ENCODE measurements at regions not wholly inside any gene's neighbourhood (a gene's known extent, or its start where the extent isn't known, plus 50 kb on each side); places are given as distances from the start of the nearest gene placed in this dataset.

DNA sequence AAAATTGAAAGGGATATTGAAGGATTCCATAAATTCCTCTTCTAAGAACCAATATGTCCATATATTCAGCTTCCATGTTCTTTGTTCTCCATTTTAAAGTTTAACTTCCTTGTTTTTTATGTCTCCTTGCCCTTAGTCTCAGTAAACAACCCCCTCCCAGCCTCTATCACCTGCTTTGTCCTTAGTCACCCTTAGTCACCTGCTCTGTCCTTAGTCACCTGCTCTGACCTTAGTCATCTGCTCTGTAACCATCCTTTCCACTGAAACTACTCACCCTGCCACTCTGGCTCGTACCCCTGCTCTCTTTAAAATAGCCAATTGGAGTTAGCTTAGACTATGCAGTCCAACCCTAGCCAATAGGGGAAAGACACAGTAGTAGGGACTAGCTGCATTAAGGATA, 136.2 kb upstream of the TMEM106B start:
- Histone ChIP-seq H3K27ac (no peak overlapping the region), H3K4me1 (ENCODE audit: control insufficient read depth in 1 of 2, insufficient read depth in 1 of 2, low read depth in 1 of 2, low read length in 1 of 2) (no peaks in the 10 kb centered on the region), H3K27me3 (no peaks in the 10 kb centered on the region), H3K36me3 (no peaks in the 10 kb centered on the region), H3K4me3 (ENCODE audit: low read depth in 1 of 2, low read length in 1 of 2) (no peak overlapping the region), H3K9me3 (no peaks in the 10 kb centered on the region)
- TF ChIP-seq, protein P1, sequence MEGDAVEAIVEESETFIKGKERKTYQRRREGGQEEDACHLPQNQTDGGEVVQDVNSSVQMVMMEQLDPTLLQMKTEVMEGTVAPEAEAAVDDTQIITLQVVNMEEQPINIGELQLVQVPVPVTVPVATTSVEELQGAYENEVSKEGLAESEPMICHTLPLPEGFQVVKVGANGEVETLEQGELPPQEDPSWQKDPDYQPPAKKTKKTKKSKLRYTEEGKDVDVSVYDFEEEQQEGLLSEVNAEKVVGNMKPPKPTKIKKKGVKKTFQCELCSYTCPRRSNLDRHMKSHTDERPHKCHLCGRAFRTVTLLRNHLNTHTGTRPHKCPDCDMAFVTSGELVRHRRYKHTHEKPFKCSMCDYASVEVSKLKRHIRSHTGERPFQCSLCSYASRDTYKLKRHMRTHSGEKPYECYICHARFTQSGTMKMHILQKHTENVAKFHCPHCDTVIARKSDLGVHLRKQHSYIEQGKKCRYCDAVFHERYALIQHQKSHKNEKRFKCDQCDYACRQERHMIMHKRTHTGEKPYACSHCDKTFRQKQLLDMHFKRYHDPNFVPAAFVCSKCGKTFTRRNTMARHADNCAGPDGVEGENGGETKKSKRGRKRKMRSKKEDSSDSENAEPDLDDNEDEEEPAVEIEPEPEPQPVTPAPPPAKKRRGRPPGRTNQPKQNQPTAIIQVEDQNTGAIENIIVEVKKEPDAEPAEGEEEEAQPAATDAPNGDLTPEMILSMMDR (IDR thresholded peaks at IDR 0.05), result no peak

DNA sequence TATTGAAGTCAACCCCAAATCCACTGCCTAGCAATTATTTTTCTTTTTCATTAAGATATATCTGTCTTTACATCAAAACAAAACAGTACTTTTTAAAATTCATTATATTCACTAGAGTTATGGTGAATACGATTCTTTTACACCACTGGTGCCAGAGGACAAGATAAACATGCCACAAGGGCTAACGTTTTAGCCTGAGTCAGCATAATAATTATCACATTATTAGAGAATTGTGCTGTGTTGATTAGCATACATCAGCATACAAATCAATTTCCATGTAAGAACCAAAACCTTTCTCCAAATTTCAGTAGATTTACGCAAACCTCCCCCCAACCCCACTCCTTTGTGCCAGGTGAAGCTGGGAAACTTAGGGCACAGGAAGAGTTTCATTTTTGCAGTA, 131.1 kb upstream of the TMEM106B start:
- Histone ChIP-seq H3K9me3 (no peaks in the 10 kb centered on the region), H3K4me1 (ENCODE audit: control insufficient read depth in 1 of 2, insufficient read depth in 1 of 2, low read depth in 1 of 2, low read length in 1 of 2) (no peaks in the 10 kb centered on the region), H3K27me3 (no peaks in the 10 kb centered on the region), H3K4me3 (ENCODE audit: low read depth in 1 of 2, low read length in 1 of 2) (no peak overlapping the region), H3K27ac (no peak overlapping the region), H3K36me3 (no peaks in the 10 kb centered on the region)
- TF ChIP-seq, protein P1 (IDR thresholded peaks at IDR 0.05), result no peak

DNA sequence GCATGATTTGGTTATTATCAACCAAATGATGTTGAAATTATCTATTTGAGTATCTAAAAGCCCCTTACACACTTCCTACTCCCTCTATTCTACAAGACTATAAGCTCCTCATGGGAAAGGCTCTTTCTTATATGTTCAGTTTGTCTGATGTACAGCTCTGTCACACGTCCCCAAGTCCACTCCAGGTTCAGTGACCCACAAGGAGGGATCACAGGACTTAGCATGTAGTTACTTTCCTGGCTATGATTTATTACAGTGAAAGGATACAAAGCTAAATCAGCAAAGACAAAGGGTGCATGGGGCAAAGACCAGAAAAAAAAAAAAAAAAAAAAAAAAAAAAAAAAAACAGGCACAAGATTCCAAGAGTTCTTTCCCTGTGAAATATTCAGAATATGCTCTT, 125.6 kb upstream of the TMEM106B start:
- no peaks in the 10 kb centered on the region for H3K27me3 ChIP-seq
- no peaks in the 10 kb centered on the region for H3K4me1 ChIP-seq (ENCODE audit: control insufficient read depth in 1 of 2, insufficient read depth in 1 of 2, low read depth in 1 of 2, low read length in 1 of 2)
- H3K9me3 ChIP-seq, result no peaks in the 10 kb centered on the region
- TF ChIP-seq, protein P1 (IDR thresholded peaks at IDR 0.05), result no peak
- no peak overlapping the region for H3K27ac ChIP-seq
- no peak overlapping the region for H3K4me3 ChIP-seq (ENCODE audit: low read depth in 1 of 2, low read length in 1 of 2)
- H3K36me3 ChIP-seq, result no peaks in the 10 kb centered on the region

DNA sequence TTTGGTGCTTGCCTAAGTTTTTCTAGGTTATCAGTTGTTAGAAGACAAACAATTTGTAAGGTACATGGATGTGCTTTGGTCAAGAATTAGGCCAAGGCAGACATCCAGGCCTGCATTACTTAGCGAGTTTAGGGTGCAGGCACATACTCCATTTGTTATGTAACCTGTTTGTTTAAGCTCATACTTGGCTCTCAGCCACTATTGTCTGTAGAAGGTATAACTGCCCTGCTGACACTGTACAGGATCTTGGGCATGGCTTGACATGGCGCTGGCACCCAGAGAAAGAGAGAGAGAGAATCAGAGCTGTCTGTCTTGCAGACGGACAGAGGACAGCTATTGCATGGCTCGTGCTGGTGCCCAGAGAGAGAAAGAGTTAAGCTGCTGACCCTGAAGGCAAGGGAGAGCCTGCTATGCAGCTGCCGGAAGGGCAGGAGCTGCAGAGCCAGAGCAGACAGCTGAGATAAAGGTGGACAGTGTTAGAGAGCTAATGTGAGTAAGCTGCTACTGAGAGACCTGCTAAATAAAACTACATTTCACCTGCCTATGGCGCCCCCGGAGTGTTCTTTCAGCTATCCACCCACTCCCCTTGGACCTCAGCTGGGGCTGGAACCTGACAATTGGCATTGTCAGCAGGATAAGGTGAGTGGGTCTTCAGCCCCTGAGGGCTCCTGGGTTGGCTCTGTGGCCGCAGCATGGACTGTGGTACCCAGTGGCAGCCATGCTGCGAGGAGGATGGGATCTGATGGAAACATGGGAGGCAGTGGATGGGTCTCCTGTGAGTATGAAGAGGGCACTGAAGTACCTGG, 120.9 kb upstream of the TMEM106B start:
- H3K27ac ChIP-seq, result no peak overlapping the region
- H3K9me3 ChIP-seq, result no peaks in the 10 kb centered on the region
- TF ChIP-seq, protein P1 (IDR thresholded peaks at IDR 0.05), result no peak
- H3K36me3 ChIP-seq, result no peaks in the 10 kb centered on the region
- no peak overlapping the region for H3K4me3 ChIP-seq (ENCODE audit: low read depth in 1 of 2, low read length in 1 of 2)
- H3K27me3 ChIP-seq, result no peaks in the 10 kb centered on the region
- no peaks in the 10 kb centered on the region for H3K4me1 ChIP-seq (ENCODE audit: control insufficient read depth in 1 of 2, insufficient read depth in 1 of 2, low read depth in 1 of 2, low read length in 1 of 2)

DNA sequence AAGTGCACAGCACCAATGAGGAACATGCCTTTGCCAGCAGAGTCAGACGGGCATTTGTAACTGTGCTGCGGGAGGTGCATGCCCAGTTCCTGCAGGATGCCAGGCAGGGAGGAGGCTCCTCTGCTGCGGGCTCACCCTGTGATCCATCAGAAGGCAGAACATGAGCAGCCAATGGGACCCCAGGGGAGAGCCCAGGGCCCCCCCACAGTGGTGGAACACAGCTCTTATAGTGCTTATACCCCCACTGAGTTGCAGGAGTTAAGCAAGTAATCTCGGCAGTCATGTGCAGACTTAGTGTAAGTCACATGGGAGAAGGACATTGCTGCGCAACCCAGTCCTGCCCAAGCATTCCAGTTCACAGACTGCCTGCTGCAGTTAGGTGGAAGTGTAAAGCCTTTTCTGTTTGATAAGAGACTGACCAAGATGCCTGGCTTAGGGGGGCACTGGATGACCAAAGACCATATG, 120.3 kb upstream of the TMEM106B start:
- H3K36me3 ChIP-seq, result no peaks in the 10 kb centered on the region
- no peaks in the 10 kb centered on the region for H3K27me3 ChIP-seq
- H3K9me3 ChIP-seq, result no peaks in the 10 kb centered on the region
- H3K4me3 ChIP-seq (ENCODE audit: low read depth in 1 of 2, low read length in 1 of 2), result no peak overlapping the region
- TF ChIP-seq, protein P1 (IDR thresholded peaks at IDR 0.05), result no peak
- H3K27ac ChIP-seq, result no peak overlapping the region
- no peaks in the 10 kb centered on the region for H3K4me1 ChIP-seq (ENCODE audit: control insufficient read depth in 1 of 2, insufficient read depth in 1 of 2, low read depth in 1 of 2, low read length in 1 of 2)

Data from neutrophil (primary cell).